GM12875 (cell line): ENCODE measurements at regions not wholly inside any gene's neighbourhood (a gene's known extent, or its start where the extent isn't known, plus 50 kb on each side); places are given as distances from the start of the nearest gene placed in this dataset.

Experiments
- H3K4me3 ChIP-seq: one replicate; pipeline ENCODE4 v1.5.1; 2011; ENCODE audit warnings: low read depth, low read length, control low read depth
- CTCF ChIP-seq: IDR thresholded peaks from 2 replicates; pipeline ENCODE4 v1.5.1; 2011; ENCODE audit warnings: low read depth, mild to moderate bottlenecking, control low read depth, inconsistent platforms, low read length, moderate library complexity, borderline replicate concordance; ENCODE audit not compliant: insufficient read depth

GRCh38 chr6:169943241-169944060, 192.0 kb downstream of the ERMARD start:
- no peak overlapping the region for H3K4me3 ChIP-seq
- no peak for TF ChIP-seq CTCF

DNA sequence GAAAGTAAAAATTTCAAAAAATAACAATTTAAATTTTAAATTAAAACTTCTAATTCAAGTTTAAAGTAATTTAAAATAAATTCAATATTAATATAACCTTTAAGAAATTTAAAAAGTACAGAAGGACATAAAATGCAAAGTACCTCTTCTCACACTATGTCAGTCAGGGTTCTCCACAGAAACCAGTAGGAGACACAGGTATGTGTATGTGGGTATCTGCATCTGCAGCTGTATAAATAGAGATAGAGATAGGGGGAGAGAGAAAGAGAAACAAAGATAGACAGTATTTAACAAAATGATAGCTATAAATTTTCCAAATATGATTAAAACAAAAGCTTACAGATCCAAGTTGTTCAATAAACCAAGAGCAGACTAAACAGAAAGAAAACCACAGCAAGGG, 190.8 kb downstream of the ERMARD start:
- no peak for TF ChIP-seq CTCF
- H3K4me3 ChIP-seq: no peak overlapping the region

GRCh38 chr6:169940481-169941271, 189.3 kb downstream of the ERMARD start:
- no peak for TF ChIP-seq CTCF
- H3K4me3 ChIP-seq: no peak overlapping the region

- H3K4me3 ChIP-seq: no peak overlapping the region
- no peak for TF ChIP-seq CTCF
Observed at GRCh38 chr6:169939554-169940164, 188.2 kb downstream of the ERMARD start.

DNA sequence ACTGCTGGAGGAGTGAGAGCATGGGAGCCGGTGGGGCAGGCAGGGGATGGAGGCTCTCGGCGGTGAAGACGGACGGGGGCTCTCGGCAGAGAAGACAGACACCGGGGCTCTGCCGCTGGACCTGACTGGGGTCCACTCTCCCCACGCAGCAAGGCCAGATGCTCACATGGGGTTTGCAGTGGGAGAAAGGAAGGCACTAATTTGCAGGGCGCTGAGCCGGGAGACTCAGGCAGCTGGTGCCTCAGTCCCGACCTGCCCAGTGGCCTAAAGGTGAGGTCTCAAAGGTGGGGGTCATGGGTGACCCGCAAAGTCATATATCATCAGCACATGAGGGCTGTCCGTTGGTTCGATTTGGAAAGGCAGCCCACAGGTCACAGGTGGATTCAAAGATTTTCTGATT, 187.3 kb downstream of the ERMARD start:
- no peak for TF ChIP-seq CTCF
- H3K4me3 ChIP-seq: no peak overlapping the region

- no peak for TF ChIP-seq CTCF
- H3K4me3 ChIP-seq: no peak overlapping the region
Observed at GRCh38 chr6:169938262-169938701, 186.9 kb downstream of the ERMARD start.
